ENCODE measurements at regions not wholly inside any gene's neighbourhood (a gene's known extent, or its start where the extent isn't known, plus 50 kb on each side); places are given as distances from the start of the nearest gene placed in this dataset.

- Mint-ChIP-seq H3K27ac (no peak overlapping the region), H3K9me3 (no peaks in the 10 kb centered on the region), H3K4me1 (no peaks in the 10 kb centered on the region), H3K36me3 (ENCODE audit: low read depth) (no peaks in the 10 kb centered on the region), H3K27me3 (ENCODE audit: insufficient read depth) (peaks cover 5% of the 10 kb centered on the region), H3K4me3 (no peak overlapping the region)
- H3K9ac ChIP-seq (ENCODE audit: extremely low read depth, low read length, poor library complexity, severe bottlenecking), result no peak overlapping the region
- WGBS, 2 experiments (ENCODE audit: insufficient coverage in 1 of 2, insufficient read length in 1 of 2), result no CpG with 5 or more reads among the region's 1 CpG
- no peak overlapping the region for H3K4me3 ChIP-seq (ENCODE audit: low read length)
- no peaks in the 10 kb centered on the region for H3K4me1 ChIP-seq (ENCODE audit: control insufficient read depth, insufficient read depth, low read length)
- no peak for TF ChIP-seq CTCF (conservative IDR thresholded peaks at IDR 0.05)
- no peak overlapping the region for H3K27ac ChIP-seq (ENCODE audit: low read depth, low read length)
- H3K36me3 ChIP-seq (ENCODE audit: control insufficient read depth, insufficient read depth, low read length), result no peaks in the 10 kb centered on the region
- no peaks in the 10 kb centered on the region for H3K9me3 ChIP-seq (ENCODE audit: control insufficient read depth, low read length)
- no peaks in the 10 kb centered on the region for H3K27me3 ChIP-seq (ENCODE audit: control insufficient read depth, insufficient read depth, low read length, poor library complexity, severe bottlenecking)
- DNase-seq, result no peak
Observed at GRCh38 chr10:90674461-90674860, 183.4 kb downstream of the HTR7 start.

GRCh38 chr10:90674928-90675327, 182.9 kb downstream of the HTR7 start:
- no peaks in the 10 kb centered on the region for H3K4me1 Mint-ChIP-seq
- Histone ChIP-seq H3K9me3 (ENCODE audit: control insufficient read depth, low read length) (no peaks in the 10 kb centered on the region), H3K27me3 (ENCODE audit: control insufficient read depth, insufficient read depth, low read length, poor library complexity, severe bottlenecking) (no peaks in the 10 kb centered on the region), H3K27ac (ENCODE audit: low read depth, low read length) (no peak overlapping the region), H3K4me1 (ENCODE audit: control insufficient read depth, insufficient read depth, low read length) (no peaks in the 10 kb centered on the region), H3K4me3 (ENCODE audit: low read length) (no peak overlapping the region), H3K36me3 (ENCODE audit: control insufficient read depth, insufficient read depth, low read length) (no peaks in the 10 kb centered on the region), H3K9ac (ENCODE audit: extremely low read depth, low read length, poor library complexity, severe bottlenecking) (no peak overlapping the region)
- no peak for DNase-seq
- H3K9me3 Mint-ChIP-seq, result no peaks in the 10 kb centered on the region
- no peak overlapping the region for H3K27ac Mint-ChIP-seq
- no peak overlapping the region for H3K4me3 Mint-ChIP-seq
- peaks cover 5% of the 10 kb centered on the region for H3K27me3 Mint-ChIP-seq (ENCODE audit: insufficient read depth)
- WGBS, 2 experiments (ENCODE audit: insufficient coverage in 1 of 2, insufficient read length in 1 of 2), result 88 to 92% methylated on average over 5 of the region's 5 CpGs
- no peaks in the 10 kb centered on the region for H3K36me3 Mint-ChIP-seq (ENCODE audit: low read depth)
- TF ChIP-seq CTCF (conservative IDR thresholded peaks at IDR 0.05), result no peak

GRCh38 chr10:90675621-90676020, 182.2 kb downstream of the HTR7 start:
- Histone ChIP-seq H3K27ac (ENCODE audit: low read depth, low read length) (no peak overlapping the region), H3K9ac (ENCODE audit: extremely low read depth, low read length, poor library complexity, severe bottlenecking) (no peak overlapping the region), H3K27me3 (ENCODE audit: control insufficient read depth, insufficient read depth, low read length, poor library complexity, severe bottlenecking) (no peaks in the 10 kb centered on the region), H3K36me3 (ENCODE audit: control insufficient read depth, insufficient read depth, low read length) (no peaks in the 10 kb centered on the region), H3K9me3 (ENCODE audit: control insufficient read depth, low read length) (no peaks in the 10 kb centered on the region), H3K4me3 (ENCODE audit: low read length) (no peak overlapping the region), H3K4me1 (ENCODE audit: control insufficient read depth, insufficient read depth, low read length) (no peaks in the 10 kb centered on the region)
- no peaks in the 10 kb centered on the region for H3K36me3 Mint-ChIP-seq (ENCODE audit: low read depth)
- H3K9me3 Mint-ChIP-seq, result no peaks in the 10 kb centered on the region
- DNase-seq, result no peak
- no peak for TF ChIP-seq CTCF (conservative IDR thresholded peaks at IDR 0.05)
- no peak overlapping the region for H3K27ac Mint-ChIP-seq
- peaks cover 5% of the 10 kb centered on the region for H3K27me3 Mint-ChIP-seq (ENCODE audit: insufficient read depth)
- H3K4me3 Mint-ChIP-seq, result no peak overlapping the region
- H3K4me1 Mint-ChIP-seq, result no peaks in the 10 kb centered on the region
- 77 to 100% methylated on average over 1 of the region's 2 CpGs for WGBS, 2 experiments (ENCODE audit: insufficient coverage in 1 of 2, insufficient read length in 1 of 2)
